HepG2 (cell line): ENCODE measurements at regions not wholly inside any gene's neighbourhood (a gene's known extent, or its start where the extent isn't known, plus 50 kb on each side); places are given as distances from the start of the nearest gene placed in this dataset.

Source experiments
- ATAC-seq: fragments of 200-7000 bp; cut with Tn5 transposase; 3 replicates; pipeline ENCODE4 v1.9.1; 2020; ENCODE audit warnings: mild to moderate bottlenecking, moderate library complexity
- BruUV-seq: library from RNA; stranded (reverse); fragments of 400-500 nt; replicated peaks from 2 replicates; lab custom pipeline; 2021; lab: Mats Ljungman, UMichigan
- CTCF ChIA-PET: fragments of 300-600 bp; formaldehyde crosslinking; extraction: SDS; loops from one replicate; lab custom pipeline; 2021; ENCODE audit warnings: low total read pairs, inconsistent platforms, low intra/inter-chr PET ratio; lab: Yijun Ruan, JAX
- POLR2A ChIA-PET: fragments of 350-600 bp; sonication (Branson Sonifier 250); formaldehyde crosslinking; loops from one replicate; lab custom pipeline; 2020; ENCODE audit warnings: antibody characterized with exemption, inconsistent platforms; lab: Yijun Ruan, JAX
- DNase-seq: peaks from one replicate; pipeline ENCODE4 v3.0.0-alpha.2; 2015; ENCODE audit warnings: low spot score
- FAIRE-seq: peaks from 3 replicates; lab custom pipeline; 2011; peaks lifted over from hg19 to GRCh38; lab: Jason Lieb, UNC
- H2AFZ ChIP-seq: one replicate; pipeline ENCODE4 v1.6.1; 2011; ENCODE audit warnings: low read length, inconsistent platforms
- H3K27ac ChIP-seq: fragments of 300-600 bp; 3 replicates; pipeline ENCODE4 v1.8.0; 2011; ENCODE audit warnings: mixed run types, mild to moderate bottlenecking, mixed read lengths, low read length, inconsistent platforms; ENCODE audit not compliant: insufficient read depth; ENCODE audit errors: extremely low read length
- H3K27me3 ChIP-seq, 2 experiments: fragments of 200-600 bp in 1 of 2; 2 replicates in 1 of 2; 3 replicates in 1 of 2; pipeline versions ENCODE4 v1.6.0 to v1.8.0; 2011; ENCODE audit warnings: low read length in 2 of 2, mild to moderate bottlenecking in 2 of 2, moderate library complexity in 2 of 2, inconsistent platforms in 1 of 2; ENCODE audit not compliant: insufficient read depth in 2 of 2, control insufficient read depth in 1 of 2
- H3K36me3 ChIP-seq, 2 experiments: fragments of 200-600 bp in 1 of 2; replicated peaks in 1 of 2; 2 replicates in 1 of 2; 3 replicates in 1 of 2; pipeline versions ENCODE4 v1.5.1 to v1.8.0; 2011; ENCODE audit warnings: low read length in 2 of 2, inconsistent platforms in 1 of 2; ENCODE audit not compliant: insufficient read depth in 2 of 2, control insufficient read depth in 1 of 2
- H3K4me1 ChIP-seq: 2 replicates; pipeline ENCODE4 v1.5.1; 2012; ENCODE audit warnings: low read length, inconsistent platforms; ENCODE audit not compliant: insufficient read depth
- H3K4me2 ChIP-seq: 2 replicates; pipeline ENCODE4 v1.6.0; 2011; ENCODE audit warnings: low read depth, low read length, inconsistent platforms
- H3K4me3 ChIP-seq, 3 experiments: fragments of 200-600 bp in 1 of 3; sonication (generic), shearing (Covaris generic) in 1 of 3; replicated peaks in 1 of 3; 2 replicates each; pipeline ENCODE4 v1.5.1; 2011 to 2016; ENCODE audit warnings: low read length in 3 of 3, inconsistent platforms in 2 of 3, low read depth in 2 of 3, mild to moderate bottlenecking in 2 of 3, control low read depth in 1 of 3, mixed read lengths in 1 of 3; ENCODE audit not compliant: insufficient read depth in 1 of 3
- H3K79me2 ChIP-seq: one replicate; pipeline ENCODE4 v1.6.1; 2011; ENCODE audit warnings: low read length, inconsistent platforms; ENCODE audit not compliant: insufficient read depth
- H3K9ac ChIP-seq: 2 replicates; pipeline ENCODE4 v1.6.0; 2011; ENCODE audit warnings: mild to moderate bottlenecking, low read depth, low read length, inconsistent platforms; ENCODE audit not compliant: insufficient read depth
- H3K9me3 ChIP-seq: 2 replicates; pipeline ENCODE4 v1.5.1; 2012; ENCODE audit warnings: mild to moderate bottlenecking, low read length
- H4K20me1 ChIP-seq: 2 replicates; pipeline ENCODE4 v1.6.0; 2011; ENCODE audit warnings: inconsistent platforms, mild to moderate bottlenecking, low read length, moderate library complexity; ENCODE audit not compliant: insufficient read depth
- DPF2 ChIP-seq: sonication (generic); formaldehyde crosslinking; IDR thresholded peaks from 2 replicates; pipeline ENCODE4 v1.4.0; 2020; ENCODE audit warnings: mild to moderate bottlenecking, low read depth, missing genetic modification reagents, borderline replicate concordance
- FIP1L1 ChIP-seq: fragments of 200-400 bp; formaldehyde crosslinking; IDR thresholded peaks from 2 replicates; pipeline ENCODE4 v1.6.1; 2018; ENCODE audit warnings: low read depth, mild to moderate bottlenecking, low read length, moderate library complexity, borderline replicate concordance; ENCODE audit not compliant: insufficient read depth
- MAF1 ChIP-seq: sonication (generic); formaldehyde crosslinking; IDR thresholded peaks from 2 replicates; pipeline ENCODE4 v1.5.0; 2020; ENCODE audit warnings: missing genetic modification reagents, borderline replicate concordance
- MIER3 ChIP-seq: IDR thresholded peaks from 2 replicates; pipeline ENCODE4 v1.6.1; 2016; ENCODE audit warnings: missing compliant biosample characterization, borderline replicate concordance
- RAD21 ChIP-seq: fragments of 450-650 bp; formaldehyde crosslinking; IDR thresholded peaks from 2 replicates; pipeline ENCODE4 v1.5.0; 2020; ENCODE audit warnings: mild to moderate bottlenecking
- RFX3 ChIP-seq: IDR thresholded peaks from 2 replicates; pipeline ENCODE4 v1.6.1; 2016; ENCODE audit warnings: missing biosample characterization, missing genetic modification reagents
- SALL1 ChIP-seq: sonication (generic); formaldehyde crosslinking; IDR thresholded peaks from 2 replicates; pipeline ENCODE4 v1.8.0; 2022; ENCODE audit warnings: mild to moderate bottlenecking, missing genetic modification reagents
- SOX5 ChIP-seq: IDR thresholded peaks from 2 replicates; pipeline ENCODE4 v1.6.1; 2016; ENCODE audit warnings: borderline replicate concordance
- SOX6 ChIP-seq, 2 experiments: fragments of 450-650 bp in 1 of 2; sonication (generic) in 1 of 2; formaldehyde crosslinking in 1 of 2; IDR thresholded peaks; 2 replicates each; pipeline versions ENCODE4 v1.4.0 to v1.6.1; 2017 to 2020; ENCODE audit warnings: antibody characterized with exemption in 1 of 2, mild to moderate bottlenecking in 1 of 2, missing genetic modification reagents in 1 of 2
- TBX2 ChIP-seq: sonication (generic); formaldehyde crosslinking; IDR thresholded peaks from 2 replicates; pipeline ENCODE4 v1.5.0; 2020; ENCODE audit warnings: missing genetic modification reagents, mild to moderate bottlenecking, borderline replicate concordance
- ZFP1 ChIP-seq: IDR thresholded peaks from 2 replicates; pipeline ENCODE4 v1.6.1; 2016
- ZNF143 ChIP-seq: sonication (generic); formaldehyde crosslinking; IDR thresholded peaks from 2 replicates; pipeline ENCODE4 v1.4.0; 2020; ENCODE audit warnings: missing genetic modification reagents
- ZNF180 ChIP-seq: sonication (generic); formaldehyde crosslinking; IDR thresholded peaks from 2 replicates; pipeline ENCODE4 v1.4.0; 2020; ENCODE audit warnings: low read depth, missing genetic modification reagents, borderline replicate concordance
- ZNF235 ChIP-seq: sonication (generic); formaldehyde crosslinking; IDR thresholded peaks from 2 replicates; pipeline ENCODE4 v1.8.1; 2023; ENCODE audit warnings: mild to moderate bottlenecking, missing genetic modification reagents, borderline replicate concordance
- ZNF33B ChIP-seq: sonication (generic); formaldehyde crosslinking; IDR thresholded peaks from 2 replicates; pipeline ENCODE4 v1.5.1; 2020; ENCODE audit warnings: mild to moderate bottlenecking, missing genetic modification reagents
- ZNF546 ChIP-seq: sonication (generic); formaldehyde crosslinking; conservative IDR thresholded peaks from 2 replicates; pipeline ENCODE4 v1.8.1; 2023; ENCODE audit warnings: mild to moderate bottlenecking, missing genetic modification reagents
- ZNF672 ChIP-seq: sonication (generic); formaldehyde crosslinking; IDR thresholded peaks from 2 replicates; pipeline ENCODE4 v1.8.1; 2022; ENCODE audit warnings: missing genetic modification reagents
- ZNF674 ChIP-seq: sonication (generic); formaldehyde crosslinking; IDR thresholded peaks from 2 replicates; pipeline ENCODE4 v1.5.0; 2020; ENCODE audit warnings: low read depth, mild to moderate bottlenecking, missing genetic modification reagents
- ZNF703 ChIP-seq: sonication (generic); formaldehyde crosslinking; IDR thresholded peaks from 2 replicates; pipeline ENCODE4 v1.5.1; 2020; ENCODE audit warnings: missing genetic modification reagents, mild to moderate bottlenecking, moderate library complexity, borderline replicate concordance
- ZSCAN25 ChIP-seq: sonication (generic); formaldehyde crosslinking; IDR thresholded peaks from 2 replicates; pipeline ENCODE4 v1.8.0; 2022; ENCODE audit warnings: mild to moderate bottlenecking, missing genetic modification reagents
- WGBS: methylation state at CpG from one replicate; pipeline ENCODE4 v1.1.6; 2017; ENCODE audit warnings: low lambda C conversion rate; 5-methylcytosine and 5-hydroxymethylcytosine counted together
- in situ Hi-C: cut with HindIII; loops from 2 replicates; pipeline ENCODE4 v1.10.0; 2017; ENCODE audit warnings: low pct_unique_long_range_greater_than_20kb; ENCODE audit not compliant: extremely low pct_ligation_motif_present
- intact Hi-C: fragments of 100-400 bp; cut with micrococcal nuclease; formaldehyde crosslinking; loops from one replicate; pipeline ENCODE4 v1.10.0; 2022; ENCODE audit not compliant: unreplicated experiment
- TF ChIP-seq, protein P1 (sequence below): sonication (generic); formaldehyde crosslinking; IDR thresholded peaks from 2 replicates; pipeline ENCODE4 v1.5.1; 2020; ENCODE audit warnings: missing genetic modification reagents, mild to moderate bottlenecking, borderline replicate concordance

DNA sequence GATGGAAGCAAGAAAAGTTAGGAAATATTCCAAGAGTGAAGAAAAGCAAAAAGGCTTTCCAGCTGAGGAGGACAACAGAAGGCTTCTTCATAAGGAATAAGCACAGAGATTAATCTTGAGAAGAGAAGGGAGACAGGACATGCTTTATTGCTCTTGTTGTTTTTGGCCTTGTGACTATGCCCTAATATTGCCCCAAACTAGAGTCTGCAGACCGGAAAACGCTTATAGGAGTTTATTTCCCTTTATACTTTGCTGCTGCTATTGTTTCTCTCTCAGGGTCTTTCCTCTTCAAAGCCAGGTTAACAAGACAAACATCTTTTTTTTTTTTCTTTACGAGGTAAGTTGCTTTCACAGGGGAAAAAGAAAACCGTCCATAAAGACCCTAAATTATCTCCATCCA is 991.4 kb downstream of the ADGRL2 start:
- ChIA-PET POLR2A (no interaction called here), CTCF (no interaction called here)
- Histone ChIP-seq H3K79me2 (no peaks in the 10 kb centered on the region), H3K36me3 (no peaks in the 10 kb centered on the region), H3K27me3 (no peaks in the 10 kb centered on the region), H3K9me3 (peaks cover 69% of the 10 kb centered on the region), H3K9ac (no peak overlapping the region), H3K27ac (no peak overlapping the region), H2AFZ (no peak overlapping the region), H3K4me3 (no peak overlapping the region), H3K4me1 (no peaks in the 10 kb centered on the region), H3K4me2 (no peak overlapping the region), H4K20me1 (no peaks in the 10 kb centered on the region)
- ATAC-seq: no peak
- DNase-seq: no peak
- intact Hi-C loops: no loop called here
- in situ Hi-C loops: no loop called here
- no peak for FAIRE-seq
- no peak for TF ChIP-seq ZNF180 (CRISPR knock-in tag)
- TF ChIP-seq, all 625 proteins: peak for 0
- no TSS peak for BruUV-seq
- 7% methylated on average over 4 of the region's 4 CpGs for WGBS

GRCh38 chr1:82790556-82790955 is 989.8 kb downstream of the ADGRL2 start:
- TF ChIP-seq TBX2: no peak
- no peak for TF ChIP-seq FIP1L1
- no peak for TF ChIP-seq ZNF703 (CRISPR knock-in tag)
- TF ChIP-seq SOX5 (CRISPR knock-in tag): no peak
- no peak for TF ChIP-seq RAD21 (CRISPR knock-in tag)
- no peak for TF ChIP-seq MIER3 (CRISPR knock-in tag)
- TF ChIP-seq, protein P1, sequence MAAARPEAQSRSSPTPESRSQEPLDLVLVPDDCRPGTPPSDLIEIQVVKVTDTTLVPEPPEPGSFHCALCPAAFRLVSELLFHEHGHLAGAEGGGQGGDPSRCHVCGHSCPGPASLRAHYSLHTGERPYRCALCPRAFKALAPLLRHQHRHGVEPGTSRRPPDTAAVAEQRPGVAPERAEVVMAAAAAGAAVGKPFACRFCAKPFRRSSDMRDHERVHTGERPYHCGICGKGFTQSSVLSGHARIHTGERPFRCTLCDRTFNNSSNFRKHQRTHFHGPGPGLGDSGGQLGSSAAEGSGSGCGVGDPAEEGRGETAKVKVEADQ (CRISPR knock-in tag): no peak
- TF ChIP-seq ZNF672: no peak
- no peak for TF ChIP-seq MAF1 (CRISPR knock-in tag)
- no peak for TF ChIP-seq DPF2 (CRISPR knock-in tag)
- no peak for TF ChIP-seq ZFP1 (CRISPR knock-in tag)
- TF ChIP-seq ZNF546 (CRISPR knock-in tag): no peak
- TF ChIP-seq SOX6 (IDR thresholded peaks at IDR 0.05): no peak
- no peak for TF ChIP-seq SOX6 (CRISPR knock-in tag; IDR thresholded peaks at IDR 0.05)
- TF ChIP-seq ZSCAN25 (CRISPR knock-in tag): no peak
- TF ChIP-seq RFX3 (CRISPR knock-in tag): no peak
- TF ChIP-seq ZNF235 (CRISPR knock-in tag): no peak
- TF ChIP-seq ZNF143: no peak
- no peak for TF ChIP-seq ZNF33B (CRISPR knock-in tag)
- no peak for TF ChIP-seq SALL1 (CRISPR knock-in tag)
- no peak for TF ChIP-seq ZNF674 (CRISPR knock-in tag)
- H3K4me3 ChIP-seq: no peak overlapping the region
- in situ Hi-C loops (no loop called here), intact Hi-C loops (no loop called here)
- H3K4me1 ChIP-seq: no peaks in the 10 kb centered on the region
- WGBS: 0% methylated on average over 1 of the region's 1 CpG
- H3K79me2 ChIP-seq: no peaks in the 10 kb centered on the region
- no peak for ATAC-seq
- H4K20me1 ChIP-seq: no peaks in the 10 kb centered on the region
- ChIA-PET CTCF (no interaction called here), POLR2A (no interaction called here)
- H3K9ac ChIP-seq: no peak overlapping the region
- BruUV-seq: no TSS peak
- H3K9me3 ChIP-seq: peaks cover 64% of the 10 kb centered on the region
- no peak overlapping the region for H3K4me2 ChIP-seq
- H2AFZ ChIP-seq: no peak overlapping the region
- no peak for FAIRE-seq
- no peak overlapping the region for H3K27ac ChIP-seq
- no peaks in the 10 kb centered on the region for H3K36me3 ChIP-seq
- H3K27me3 ChIP-seq: no peaks in the 10 kb centered on the region
- no peak for DNase-seq
